Fibroblast of the aortic adventitia (primary cell): ENCODE measurements at regions not wholly inside any gene's neighbourhood (a gene's known extent, or its start where the extent isn't known, plus 50 kb on each side); places are given as distances from the start of the nearest gene placed in this dataset.

Experiments
- DNase-seq: peaks from one replicate; pipeline ENCODE4 v3.0.0-alpha.2; 2010; ENCODE audit warnings: low read depth
- H3K4me3 ChIP-seq: 2 replicates; pipeline ENCODE4 v1.5.1; 2011; ENCODE audit warnings: low read depth, mild to moderate bottlenecking, control low read depth, low read length, moderate library complexity
- TF ChIP-seq, protein P1 (sequence below): IDR thresholded peaks from 2 replicates; pipeline ENCODE4 v1.5.1; 2011; ENCODE audit warnings: mild to moderate bottlenecking, low read length, control low read depth, inconsistent platforms; ENCODE audit not compliant: insufficient read depth

DNA sequence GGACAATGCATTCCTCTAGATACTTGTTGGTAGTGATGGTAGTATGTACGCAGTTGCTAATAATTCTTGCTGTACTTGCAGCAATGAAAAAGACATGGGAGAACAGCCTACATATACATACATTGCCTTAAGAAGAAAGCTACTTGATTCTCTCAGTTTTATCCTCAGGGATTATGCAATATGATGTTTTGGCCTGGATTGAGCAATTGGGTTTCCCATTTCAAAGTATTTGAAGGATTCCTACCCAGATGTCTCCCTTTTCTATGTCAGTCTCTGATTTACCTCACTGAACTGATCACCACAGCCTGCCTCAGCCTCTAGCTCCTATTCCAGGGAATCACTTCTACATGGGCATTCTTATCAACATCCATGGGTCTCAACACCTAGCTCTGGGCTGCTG lies 210.1 kb upstream of the CDH10 start:
- DNase-seq: no peak
- H3K4me3 ChIP-seq: no peak overlapping the region

DNA sequence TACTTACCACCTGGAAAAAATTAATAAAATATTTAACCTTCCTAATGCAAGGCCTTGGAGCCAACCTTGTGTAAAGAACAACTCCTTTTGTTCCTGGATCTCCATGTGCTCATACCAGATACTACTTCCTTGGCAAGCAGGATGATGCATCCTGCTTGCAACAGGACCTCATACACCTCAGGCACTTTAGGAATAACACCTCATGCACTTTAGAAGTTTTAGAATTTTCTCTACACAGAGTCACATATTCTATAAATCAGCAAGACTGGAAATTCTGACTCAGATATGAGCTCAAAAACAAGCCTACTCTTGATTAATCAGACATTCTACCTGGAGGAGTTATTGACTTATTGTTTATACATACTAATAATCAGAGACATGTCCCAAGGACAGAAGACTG lies 209.6 kb upstream of the CDH10 start:
- TF ChIP-seq, protein P1, sequence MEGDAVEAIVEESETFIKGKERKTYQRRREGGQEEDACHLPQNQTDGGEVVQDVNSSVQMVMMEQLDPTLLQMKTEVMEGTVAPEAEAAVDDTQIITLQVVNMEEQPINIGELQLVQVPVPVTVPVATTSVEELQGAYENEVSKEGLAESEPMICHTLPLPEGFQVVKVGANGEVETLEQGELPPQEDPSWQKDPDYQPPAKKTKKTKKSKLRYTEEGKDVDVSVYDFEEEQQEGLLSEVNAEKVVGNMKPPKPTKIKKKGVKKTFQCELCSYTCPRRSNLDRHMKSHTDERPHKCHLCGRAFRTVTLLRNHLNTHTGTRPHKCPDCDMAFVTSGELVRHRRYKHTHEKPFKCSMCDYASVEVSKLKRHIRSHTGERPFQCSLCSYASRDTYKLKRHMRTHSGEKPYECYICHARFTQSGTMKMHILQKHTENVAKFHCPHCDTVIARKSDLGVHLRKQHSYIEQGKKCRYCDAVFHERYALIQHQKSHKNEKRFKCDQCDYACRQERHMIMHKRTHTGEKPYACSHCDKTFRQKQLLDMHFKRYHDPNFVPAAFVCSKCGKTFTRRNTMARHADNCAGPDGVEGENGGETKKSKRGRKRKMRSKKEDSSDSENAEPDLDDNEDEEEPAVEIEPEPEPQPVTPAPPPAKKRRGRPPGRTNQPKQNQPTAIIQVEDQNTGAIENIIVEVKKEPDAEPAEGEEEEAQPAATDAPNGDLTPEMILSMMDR: no peak
- H3K4me3 ChIP-seq: no peak overlapping the region
- no peak for DNase-seq

More for the DNA sequence above, 210.1 kb upstream of the CDH10 start:
- TF ChIP-seq, protein P1: no peak

DNA sequence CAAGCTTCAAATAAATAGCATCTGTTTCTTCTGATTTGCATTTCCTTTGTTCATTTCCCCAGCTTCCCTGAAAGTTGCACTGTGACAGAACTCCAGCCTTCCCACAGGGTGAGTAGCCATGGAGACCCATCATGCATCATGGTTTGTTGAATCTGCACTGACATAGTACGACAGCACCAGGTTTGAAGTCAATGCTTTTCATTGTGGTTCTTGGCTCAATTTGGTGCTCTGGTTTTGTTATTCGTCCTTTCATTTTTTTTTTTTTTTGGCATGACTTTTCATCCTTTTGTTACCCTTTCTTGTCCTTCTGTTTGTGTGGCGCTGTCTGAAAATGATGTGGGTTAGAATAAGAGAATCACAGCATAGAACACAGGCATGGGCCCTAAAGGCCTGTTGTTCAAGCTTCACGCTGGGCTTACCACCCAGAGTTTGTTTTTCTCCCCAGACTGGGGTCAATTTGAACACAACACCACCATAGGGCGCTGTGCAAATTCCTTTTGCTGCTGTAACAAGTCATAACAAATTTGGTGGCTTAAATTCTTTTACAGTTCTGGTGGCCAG lies 206.2 kb upstream of the CDH10 start:
- DNase-seq: no peak
- TF ChIP-seq, protein P1: no peak
- H3K4me3 ChIP-seq: no peak overlapping the region

DNA sequence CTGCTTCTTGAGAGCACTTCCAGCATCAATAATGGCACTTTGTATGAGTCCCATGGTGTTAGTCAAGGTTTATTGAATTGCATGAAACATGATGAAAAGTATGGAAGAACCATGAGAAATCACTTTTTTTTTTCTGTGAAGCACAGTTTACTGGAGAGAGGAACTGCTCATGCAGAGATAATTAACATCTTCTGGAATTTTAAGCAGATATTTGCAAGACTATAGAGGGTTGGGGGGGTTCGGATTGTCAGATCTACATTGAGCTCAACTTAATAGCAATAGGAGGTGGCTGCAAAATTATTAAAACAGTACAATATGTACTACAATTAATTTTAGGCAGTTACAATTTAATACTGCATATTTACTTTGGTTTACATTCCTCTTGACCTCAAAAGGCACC lies 204.4 kb upstream of the CDH10 start:
- no peak for DNase-seq
- TF ChIP-seq, protein P1: no peak
- H3K4me3 ChIP-seq: no peak overlapping the region

DNA sequence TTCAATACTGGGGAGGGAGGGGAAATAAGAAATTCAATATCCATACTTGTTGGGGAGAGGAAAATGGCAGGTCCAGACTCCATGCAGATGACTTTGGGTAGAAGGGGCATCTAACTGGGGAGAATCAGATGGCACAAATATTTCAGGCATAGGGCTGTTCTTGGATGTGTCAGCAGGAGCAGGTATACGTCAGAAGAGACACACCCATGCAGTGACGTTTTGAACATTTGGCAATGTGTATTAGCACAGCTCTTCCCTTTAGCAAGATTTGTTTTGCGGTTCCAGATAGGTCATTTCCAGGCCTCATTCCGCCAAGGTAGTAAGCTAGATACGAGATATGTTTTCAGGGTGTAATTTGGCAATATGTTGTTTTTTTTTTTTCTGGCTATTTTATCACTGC lies 187.2 kb upstream of the CDH10 start:
- TF ChIP-seq, protein P1: no peak
- no peak overlapping the region for H3K4me3 ChIP-seq
- no peak for DNase-seq

DNA sequence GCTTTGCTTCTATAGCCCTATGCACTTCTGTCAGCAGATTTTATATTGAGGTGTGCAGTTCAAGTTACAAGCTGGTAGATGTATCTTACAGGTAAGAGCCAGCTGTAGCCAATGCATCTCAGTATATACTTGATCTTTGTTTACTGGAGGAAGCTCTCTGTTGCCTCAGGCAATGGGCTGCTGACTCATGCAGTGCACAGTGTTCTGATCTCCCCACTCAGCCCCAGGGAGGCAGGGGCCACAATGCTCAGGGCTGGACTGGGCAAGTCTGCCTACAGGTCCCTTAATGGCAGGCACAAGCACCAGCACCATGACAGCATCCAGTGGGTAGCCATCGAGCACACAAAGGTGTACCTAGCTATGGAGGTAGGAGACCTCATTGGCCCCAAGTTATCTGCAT lies 178.8 kb upstream of the CDH10 start:
- TF ChIP-seq, protein P1: no peak
- no peak overlapping the region for H3K4me3 ChIP-seq
- DNase-seq: no peak

DNA sequence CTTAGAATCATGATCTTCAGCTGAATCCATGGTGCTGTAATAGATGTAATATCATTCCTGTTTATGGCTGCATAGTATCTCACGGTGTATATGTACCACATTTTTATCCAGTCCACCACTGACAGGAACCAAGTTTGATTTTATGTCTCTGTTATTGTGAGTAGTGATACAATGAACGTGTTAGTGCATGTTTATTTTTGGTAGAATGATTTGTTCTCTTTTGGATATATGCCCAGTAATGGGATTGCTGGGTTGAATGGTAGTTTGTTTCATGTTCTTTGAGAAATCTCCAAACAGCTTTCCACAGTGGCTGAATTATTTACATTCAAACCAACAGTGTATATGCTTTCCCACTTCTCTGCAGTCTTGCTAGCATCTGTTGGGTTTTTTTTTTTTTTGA lies 175.1 kb upstream of the CDH10 start:
- H3K4me3 ChIP-seq: no peak overlapping the region
- TF ChIP-seq, protein P1: no peak
- DNase-seq: no peak
